HepG2 (cell line): ENCODE measurements at regions not wholly inside any gene's neighbourhood (a gene's known extent, or its start where the extent isn't known, plus 50 kb on each side); places are given as distances from the start of the nearest gene placed in this dataset.

Source experiments
- CREM ChIP-seq, 2 experiments: sonication (generic) in 1 of 2; formaldehyde crosslinking in 1 of 2; IDR thresholded peaks; 2 replicates each; pipeline versions ENCODE4 v1.4.0 to v1.6.1; 2016 to 2020; ENCODE audit warnings: antibody characterized with exemption in 1 of 2, mild to moderate bottlenecking in 1 of 2, missing genetic modification reagents in 1 of 2
- FOXA1 ChIP-seq, 2 experiments: fragments of 450-650 bp in 1 of 2; sonication (generic) in 1 of 2; formaldehyde crosslinking in 1 of 2; IDR thresholded peaks; 2 replicates each; pipeline versions ENCODE4 v1.4.0 to v1.6.1; 2016 to 2020; ENCODE audit warnings: missing genetic modification reagents in 1 of 2
- GABPA ChIP-seq, 2 experiments: IDR thresholded peaks; 2 replicates each; pipeline ENCODE4 v1.6.1; 2011 to 2016; ENCODE audit warnings: low read depth in 2 of 2, low read length in 1 of 2, missing biosample characterization in 1 of 2, missing genetic modification characterization in 1 of 2
- HNF4A ChIP-seq: sonication (generic); formaldehyde crosslinking; IDR thresholded peaks from 2 replicates; pipeline ENCODE4 v1.4.0; 2020; ENCODE audit warnings: missing genetic modification reagents
- HNRNPH1 ChIP-seq: fragments of 200-400 bp; formaldehyde crosslinking; optimal IDR thresholded peaks from 2 replicates; pipeline ENCODE3; 2017; ENCODE audit warnings: mild to moderate bottlenecking, low read depth, low read length
- NR2C2 ChIP-seq: sonication (generic); formaldehyde crosslinking; IDR thresholded peaks from 2 replicates; pipeline ENCODE4 v1.4.0; 2020; ENCODE audit warnings: missing genetic modification reagents, mild to moderate bottlenecking, moderate library complexity, borderline replicate concordance
- NR3C1 ChIP-seq: sonication (generic); formaldehyde crosslinking; IDR thresholded peaks from 2 replicates; pipeline ENCODE4 v1.4.0; 2020; ENCODE audit warnings: missing genetic modification reagents
- RBM39 ChIP-seq: fragments of 200-400 bp; formaldehyde crosslinking; IDR thresholded peaks from one replicate; pipeline ENCODE4 v1.6.1; 2018; ENCODE audit warnings: antibody characterized with exemption, mild to moderate bottlenecking, low read depth, low read length; ENCODE audit not compliant: poor library complexity, severe bottlenecking
- TBX2 ChIP-seq: sonication (generic); formaldehyde crosslinking; IDR thresholded peaks from 2 replicates; pipeline ENCODE4 v1.5.0; 2020; ENCODE audit warnings: missing genetic modification reagents, mild to moderate bottlenecking, borderline replicate concordance
- TGIF2 ChIP-seq: IDR thresholded peaks from 2 replicates; pipeline ENCODE4 v1.6.1; 2016; ENCODE audit warnings: control low read depth, missing compliant biosample characterization
- ZMYM4 ChIP-seq: sonication (generic); formaldehyde crosslinking; IDR thresholded peaks from 2 replicates; pipeline ENCODE4 v1.8.1; 2023; ENCODE audit warnings: mild to moderate bottlenecking, missing genetic modification reagents
- ZNF605 ChIP-seq: sonication (generic); formaldehyde crosslinking; IDR thresholded peaks from 2 replicates; pipeline ENCODE4 v1.8.0; 2022; ENCODE audit warnings: mild to moderate bottlenecking, missing genetic modification reagents
- ZNF644 ChIP-seq: IDR thresholded peaks from 2 replicates; pipeline ENCODE4 v1.6.1; 2016; ENCODE audit warnings: low read depth
- TF ChIP-seq, protein P1 (sequence below): IDR thresholded peaks from 2 replicates; pipeline ENCODE4 v1.6.1; 2016; ENCODE audit warnings: low read depth
- TF ChIP-seq, protein P2 (sequence below): sonication (generic); formaldehyde crosslinking; IDR thresholded peaks from 2 replicates; pipeline ENCODE4 v1.5.0; 2020; ENCODE audit warnings: mild to moderate bottlenecking, missing genetic modification reagents, borderline replicate concordance
- TF ChIP-seq, protein P3 (sequence below): sonication (generic); formaldehyde crosslinking; IDR thresholded peaks from 2 replicates; pipeline ENCODE4 v1.4.0; 2020; ENCODE audit warnings: mild to moderate bottlenecking, missing genetic modification reagents, borderline replicate concordance
- TF ChIP-seq, protein P4 (sequence below): IDR thresholded peaks from 2 replicates; pipeline ENCODE4 v1.4.0; 2020; ENCODE audit warnings: mild to moderate bottlenecking, missing genetic modification reagents

DNA sequence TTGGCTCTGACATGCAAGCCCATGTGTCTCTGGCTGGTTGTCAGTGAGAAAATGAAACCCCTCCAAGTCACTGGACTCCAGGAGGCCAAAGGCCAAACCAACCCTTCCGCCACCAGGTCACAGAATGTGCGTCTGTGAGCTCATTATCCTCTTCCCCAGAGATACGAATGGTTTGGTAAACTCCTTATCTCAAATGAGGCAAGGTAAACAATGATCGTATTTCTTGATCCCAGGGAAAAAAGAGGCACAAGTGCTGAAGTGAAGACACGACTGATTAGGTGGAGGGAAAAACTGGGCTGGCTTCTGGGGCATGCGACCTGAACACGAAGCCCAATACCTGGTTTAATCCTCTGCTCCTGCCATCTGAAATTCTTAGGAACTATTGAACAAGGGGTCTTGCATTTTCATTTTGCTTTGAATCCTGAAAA lies 70.6 kb upstream of the ARID5B start (continued):
- 0 out of 2 replicates have a peak, but pooled peaks have one; percentile 17 for TF ChIP-seq CREM (IDR thresholded peaks at IDR 0.05)
- TF ChIP-seq CREM (CRISPR knock-in tag; IDR thresholded peaks at IDR 0.05): no peak
- TF ChIP-seq NR2C2 (CRISPR knock-in tag): peak; percentile 52; the same call in 1 of the 2 replicates
- TF ChIP-seq GABPA (IDR thresholded peaks at IDR 0.05; ENCODE audit: low read depth, low read length): no peak
- TF ChIP-seq GABPA (CRISPR knock-in tag; IDR thresholded peaks at IDR 0.05; ENCODE audit: low read depth): peak; percentile 57
- no peak for TF ChIP-seq HNRNPH1
- no peak for TF ChIP-seq NR3C1 (CRISPR knock-in tag)
- peak; percentile 25; the same call in 1 of the 2 replicates for TF ChIP-seq TBX2 (CRISPR knock-in tag)
- 0 out of 2 replicates have a peak, but pooled peaks have one; percentile 27 for TF ChIP-seq ZNF605
- no peak for TF ChIP-seq RBM39
- peak; percentile 56 for TF ChIP-seq ZMYM4 (CRISPR knock-in tag)
- TF ChIP-seq, protein P1, sequence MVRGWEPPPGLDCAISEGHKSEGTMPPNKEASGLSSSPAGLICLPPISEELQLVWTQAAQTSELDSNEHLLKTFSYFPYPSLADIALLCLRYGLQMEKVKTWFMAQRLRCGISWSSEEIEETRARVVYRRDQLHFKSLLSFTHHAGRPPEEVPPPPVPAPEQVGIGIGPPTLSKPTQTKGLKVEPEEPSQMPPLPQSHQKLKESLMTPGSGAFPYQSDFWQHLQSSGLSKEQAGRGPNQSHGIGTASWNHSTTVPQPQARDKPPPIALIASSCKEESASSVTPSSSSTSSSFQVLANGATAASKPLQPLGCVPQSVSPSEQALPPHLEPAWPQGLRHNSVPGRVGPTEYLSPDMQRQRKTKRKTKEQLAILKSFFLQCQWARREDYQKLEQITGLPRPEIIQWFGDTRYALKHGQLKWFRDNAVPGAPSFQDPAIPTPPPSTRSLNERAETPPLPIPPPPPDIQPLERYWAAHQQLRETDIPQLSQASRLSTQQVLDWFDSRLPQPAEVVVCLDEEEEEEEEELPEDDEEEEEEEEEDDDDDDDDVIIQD: peak; percentile 19; the same call in 1 of the 2 replicates
- TF ChIP-seq FOXA1 (IDR thresholded peaks at IDR 0.05): no peak
- peak; percentile 57 for TF ChIP-seq FOXA1 (CRISPR knock-in tag; IDR thresholded peaks at IDR 0.05)
- 0 out of 2 replicates have a peak, but pooled peaks have one; percentile 32 for TF ChIP-seq TGIF2
- TF ChIP-seq, protein P2, sequence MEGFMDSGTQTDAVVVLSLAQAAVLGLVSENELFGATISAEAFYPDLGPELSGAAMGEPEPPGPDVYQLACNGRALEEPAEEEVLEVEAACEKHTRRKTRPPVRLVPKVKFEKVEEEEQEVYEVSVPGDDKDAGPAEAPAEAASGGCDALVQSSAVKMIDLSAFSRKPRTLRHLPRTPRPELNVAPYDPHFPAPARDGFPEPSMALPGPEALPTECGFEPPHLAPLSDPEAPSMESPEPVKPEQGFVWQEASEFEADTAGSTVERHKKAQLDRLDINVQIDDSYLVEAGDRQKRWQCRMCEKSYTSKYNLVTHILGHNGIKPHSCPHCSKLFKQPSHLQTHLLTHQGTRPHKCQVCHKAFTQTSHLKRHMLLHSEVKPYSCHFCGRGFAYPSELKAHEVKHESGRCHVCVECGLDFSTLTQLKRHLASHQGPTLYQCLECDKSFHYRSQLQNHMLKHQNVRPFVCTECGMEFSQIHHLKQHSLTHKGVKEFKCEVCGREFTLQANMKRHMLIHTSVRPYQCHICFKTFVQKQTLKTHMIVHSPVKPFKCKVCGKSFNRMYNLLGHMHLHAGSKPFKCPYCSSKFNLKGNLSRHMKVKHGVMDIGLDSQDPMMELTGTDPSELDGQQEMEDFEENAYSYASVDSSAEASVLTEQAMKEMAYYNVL: no peak
- TF ChIP-seq, protein P3, sequence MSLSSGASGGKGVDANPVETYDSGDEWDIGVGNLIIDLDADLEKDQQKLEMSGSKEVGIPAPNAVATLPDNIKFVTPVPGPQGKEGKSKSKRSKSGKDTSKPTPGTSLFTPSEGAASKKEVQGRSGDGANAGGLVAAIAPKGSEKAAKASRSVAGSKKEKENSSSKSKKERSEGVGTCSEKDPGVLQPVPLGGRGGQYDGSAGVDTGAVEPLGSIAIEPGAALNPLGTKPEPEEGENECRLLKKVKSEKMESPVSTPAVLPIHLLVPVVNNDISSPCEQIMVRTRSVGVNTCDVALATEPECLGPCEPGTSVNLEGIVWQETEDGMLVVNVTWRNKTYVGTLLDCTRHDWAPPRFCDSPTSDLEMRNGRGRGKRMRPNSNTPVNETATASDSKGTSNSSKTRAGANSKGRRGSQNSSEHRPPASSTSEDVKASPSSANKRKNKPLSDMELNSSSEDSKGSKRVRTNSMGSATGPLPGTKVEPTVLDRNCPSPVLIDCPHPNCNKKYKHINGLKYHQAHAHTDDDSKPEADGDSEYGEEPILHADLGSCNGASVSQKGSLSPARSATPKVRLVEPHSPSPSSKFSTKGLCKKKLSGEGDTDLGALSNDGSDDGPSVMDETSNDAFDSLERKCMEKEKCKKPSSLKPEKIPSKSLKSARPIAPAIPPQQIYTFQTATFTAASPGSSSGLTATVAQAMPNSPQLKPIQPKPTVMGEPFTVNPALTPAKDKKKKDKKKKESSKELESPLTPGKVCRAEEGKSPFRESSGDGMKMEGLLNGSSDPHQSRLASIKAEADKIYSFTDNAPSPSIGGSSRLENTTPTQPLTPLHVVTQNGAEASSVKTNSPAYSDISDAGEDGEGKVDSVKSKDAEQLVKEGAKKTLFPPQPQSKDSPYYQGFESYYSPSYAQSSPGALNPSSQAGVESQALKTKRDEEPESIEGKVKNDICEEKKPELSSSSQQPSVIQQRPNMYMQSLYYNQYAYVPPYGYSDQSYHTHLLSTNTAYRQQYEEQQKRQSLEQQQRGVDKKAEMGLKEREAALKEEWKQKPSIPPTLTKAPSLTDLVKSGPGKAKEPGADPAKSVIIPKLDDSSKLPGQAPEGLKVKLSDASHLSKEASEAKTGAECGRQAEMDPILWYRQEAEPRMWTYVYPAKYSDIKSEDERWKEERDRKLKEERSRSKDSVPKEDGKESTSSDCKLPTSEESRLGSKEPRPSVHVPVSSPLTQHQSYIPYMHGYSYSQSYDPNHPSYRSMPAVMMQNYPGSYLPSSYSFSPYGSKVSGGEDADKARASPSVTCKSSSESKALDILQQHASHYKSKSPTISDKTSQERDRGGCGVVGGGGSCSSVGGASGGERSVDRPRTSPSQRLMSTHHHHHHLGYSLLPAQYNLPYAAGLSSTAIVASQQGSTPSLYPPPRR (CRISPR knock-in tag): no peak
- TF ChIP-seq, protein P4, sequence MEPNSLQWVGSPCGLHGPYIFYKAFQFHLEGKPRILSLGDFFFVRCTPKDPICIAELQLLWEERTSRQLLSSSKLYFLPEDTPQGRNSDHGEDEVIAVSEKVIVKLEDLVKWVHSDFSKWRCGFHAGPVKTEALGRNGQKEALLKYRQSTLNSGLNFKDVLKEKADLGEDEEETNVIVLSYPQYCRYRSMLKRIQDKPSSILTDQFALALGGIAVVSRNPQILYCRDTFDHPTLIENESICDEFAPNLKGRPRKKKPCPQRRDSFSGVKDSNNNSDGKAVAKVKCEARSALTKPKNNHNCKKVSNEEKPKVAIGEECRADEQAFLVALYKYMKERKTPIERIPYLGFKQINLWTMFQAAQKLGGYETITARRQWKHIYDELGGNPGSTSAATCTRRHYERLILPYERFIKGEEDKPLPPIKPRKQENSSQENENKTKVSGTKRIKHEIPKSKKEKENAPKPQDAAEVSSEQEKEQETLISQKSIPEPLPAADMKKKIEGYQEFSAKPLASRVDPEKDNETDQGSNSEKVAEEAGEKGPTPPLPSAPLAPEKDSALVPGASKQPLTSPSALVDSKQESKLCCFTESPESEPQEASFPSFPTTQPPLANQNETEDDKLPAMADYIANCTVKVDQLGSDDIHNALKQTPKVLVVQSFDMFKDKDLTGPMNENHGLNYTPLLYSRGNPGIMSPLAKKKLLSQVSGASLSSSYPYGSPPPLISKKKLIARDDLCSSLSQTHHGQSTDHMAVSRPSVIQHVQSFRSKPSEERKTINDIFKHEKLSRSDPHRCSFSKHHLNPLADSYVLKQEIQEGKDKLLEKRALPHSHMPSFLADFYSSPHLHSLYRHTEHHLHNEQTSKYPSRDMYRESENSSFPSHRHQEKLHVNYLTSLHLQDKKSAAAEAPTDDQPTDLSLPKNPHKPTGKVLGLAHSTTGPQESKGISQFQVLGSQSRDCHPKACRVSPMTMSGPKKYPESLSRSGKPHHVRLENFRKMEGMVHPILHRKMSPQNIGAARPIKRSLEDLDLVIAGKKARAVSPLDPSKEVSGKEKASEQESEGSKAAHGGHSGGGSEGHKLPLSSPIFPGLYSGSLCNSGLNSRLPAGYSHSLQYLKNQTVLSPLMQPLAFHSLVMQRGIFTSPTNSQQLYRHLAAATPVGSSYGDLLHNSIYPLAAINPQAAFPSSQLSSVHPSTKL (CRISPR knock-in tag): peak; percentile 50; the same call in 1 of the 2 replicates
- peak; percentile 47 for TF ChIP-seq HNF4A (CRISPR knock-in tag)
- peak; percentile 76 for TF ChIP-seq ZNF644 (CRISPR knock-in tag)
